OCI-LY3 (cell line): ENCODE measurements at regions not wholly inside any gene's neighbourhood (a gene's known extent, or its start where the extent isn't known, plus 50 kb on each side); places are given as distances from the start of the nearest gene placed in this dataset.

Experiments used
- H2AFZ ChIP-seq: fragments of 200-600, 300-600 bp; shearing (Covaris generic); 2 replicates; pipeline ENCODE4 v1.6.0; 2014; ENCODE audit warnings: antibody characterized with exemption, low read depth, low read length
- H3K27ac ChIP-seq: fragments of 200-600, 300-600 bp; sonication (generic); 2 replicates; pipeline ENCODE4 v1.5.1; 2014; ENCODE audit warnings: mild to moderate bottlenecking, low read length, moderate library complexity, mixed read lengths
- H3K27me3 ChIP-seq: fragments of 200-600, 300-600 bp; sonication (generic); 2 replicates; pipeline ENCODE4 v1.6.1; 2014; ENCODE audit warnings: low read depth, low read length, mixed read lengths
- H3K36me3 ChIP-seq: fragments of 200-600, 300-600 bp; sonication (generic); replicated peaks from 2 replicates; pipeline ENCODE3; 2014; ENCODE audit warnings: low read depth, low read length, mixed read lengths
- H3K4me1 ChIP-seq: fragments of 300-600, 200-600 bp; sonication (generic); 2 replicates; pipeline ENCODE4 v1.6.1; 2014; ENCODE audit warnings: low read length, mixed read lengths
- H3K4me2 ChIP-seq: fragments of 200-600, 300-600 bp; sonication (generic); 2 replicates; pipeline ENCODE4 v1.6.1; 2014; ENCODE audit warnings: low read length, mixed read lengths
- H3K4me3 ChIP-seq: fragments of 300-600, 200-600 bp; sonication (generic); 2 replicates; pipeline ENCODE4 v1.5.1; 2014; ENCODE audit warnings: antibody characterized with exemption, mild to moderate bottlenecking, low read length, moderate library complexity
- H3K79me2 ChIP-seq: fragments of 300-600, 200-600 bp; shearing (Covaris generic); 2 replicates; pipeline ENCODE4 v1.6.1; 2014; ENCODE audit warnings: mild to moderate bottlenecking, low read length, mixed read lengths
- H3K9ac ChIP-seq: fragments of 300-600, 200-600 bp; shearing (Covaris generic); 2 replicates; pipeline ENCODE4 v1.6.0; 2014; ENCODE audit warnings: mild to moderate bottlenecking, low read length, moderate library complexity
- H3K9me3 ChIP-seq: fragments of 200-600, 300-600 bp; shearing (Covaris generic); 2 replicates; pipeline ENCODE4 v1.6.1; 2014; ENCODE audit warnings: low read length, mixed read lengths; ENCODE audit not compliant: insufficient read depth
- H4K20me1 ChIP-seq: fragments of 200-600, 300-600 bp; sonication (generic); 2 replicates; pipeline ENCODE4 v1.6.1; 2016; ENCODE audit warnings: low read length, mixed read lengths; ENCODE audit not compliant: insufficient read depth
- EZH2phosphoT487 ChIP-seq: fragments of 200-600 bp; shearing (Covaris generic); IDR thresholded peaks from 2 replicates; pipeline ENCODE4 v1.6.1; 2018; ENCODE audit warnings: antibody characterized with exemption, mixed run types, low read depth
- TF ChIP-seq, protein P1 (sequence below): fragments of 200-600, 300-600 bp; sonication (generic); IDR thresholded peaks from 2 replicates; pipeline ENCODE4 v1.5.1; 2014; ENCODE audit warnings: antibody characterized with exemption, low read length, low read depth

- no peaks in the 10 kb centered on the region for H3K27me3 ChIP-seq
- no peaks in the 10 kb centered on the region for H3K9me3 ChIP-seq
Observed at GRCh38 chr17:70929226-70929625, 759.9 kb downstream of the KCNJ2 start.

DNA sequence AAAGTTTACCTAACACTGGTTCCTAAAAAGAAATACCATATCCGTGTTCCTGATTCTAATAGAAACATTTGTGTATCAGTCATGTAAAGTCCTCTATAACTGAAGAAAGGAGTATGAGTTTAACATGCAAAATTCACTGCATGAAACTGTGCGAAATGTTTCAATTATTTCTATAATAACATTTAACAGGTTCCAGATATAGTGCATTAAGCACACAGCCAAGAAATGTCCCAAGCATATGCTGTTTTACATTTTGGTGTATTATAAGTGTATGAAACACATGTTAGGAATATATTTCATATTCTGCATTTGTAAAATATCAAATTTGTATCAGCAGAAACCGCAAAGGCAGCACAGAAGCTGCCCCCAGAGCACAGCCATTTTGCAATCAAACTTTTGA, 764.9 kb downstream of the KCNJ2 start:
- Histone ChIP-seq H3K27ac (no peak overlapping the region), H4K20me1 (no peaks in the 10 kb centered on the region), H2AFZ (no peak overlapping the region), H3K4me1 (no peaks in the 10 kb centered on the region), H3K4me3 (no peak overlapping the region), H3K4me2 (no peak overlapping the region), H3K79me2 (no peaks in the 10 kb centered on the region), H3K36me3 (no peaks in the 10 kb centered on the region), H3K9me3 (no peaks in the 10 kb centered on the region), H3K27me3 (no peaks in the 10 kb centered on the region), H3K9ac (no peak overlapping the region)
- TF ChIP-seq, protein P1, sequence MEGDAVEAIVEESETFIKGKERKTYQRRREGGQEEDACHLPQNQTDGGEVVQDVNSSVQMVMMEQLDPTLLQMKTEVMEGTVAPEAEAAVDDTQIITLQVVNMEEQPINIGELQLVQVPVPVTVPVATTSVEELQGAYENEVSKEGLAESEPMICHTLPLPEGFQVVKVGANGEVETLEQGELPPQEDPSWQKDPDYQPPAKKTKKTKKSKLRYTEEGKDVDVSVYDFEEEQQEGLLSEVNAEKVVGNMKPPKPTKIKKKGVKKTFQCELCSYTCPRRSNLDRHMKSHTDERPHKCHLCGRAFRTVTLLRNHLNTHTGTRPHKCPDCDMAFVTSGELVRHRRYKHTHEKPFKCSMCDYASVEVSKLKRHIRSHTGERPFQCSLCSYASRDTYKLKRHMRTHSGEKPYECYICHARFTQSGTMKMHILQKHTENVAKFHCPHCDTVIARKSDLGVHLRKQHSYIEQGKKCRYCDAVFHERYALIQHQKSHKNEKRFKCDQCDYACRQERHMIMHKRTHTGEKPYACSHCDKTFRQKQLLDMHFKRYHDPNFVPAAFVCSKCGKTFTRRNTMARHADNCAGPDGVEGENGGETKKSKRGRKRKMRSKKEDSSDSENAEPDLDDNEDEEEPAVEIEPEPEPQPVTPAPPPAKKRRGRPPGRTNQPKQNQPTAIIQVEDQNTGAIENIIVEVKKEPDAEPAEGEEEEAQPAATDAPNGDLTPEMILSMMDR = no peak
- TF ChIP-seq EZH2phosphoT487 = no peak

More at GRCh38 chr17:70929226-70929625, 759.9 kb downstream of the KCNJ2 start:
- no peak overlapping the region for H3K4me2 ChIP-seq
- TF ChIP-seq, protein P1 = no peak
- no peak for TF ChIP-seq EZH2phosphoT487
- H3K4me3 ChIP-seq = no peak overlapping the region
- no peaks in the 10 kb centered on the region for H3K36me3 ChIP-seq
- H3K4me1 ChIP-seq = no peaks in the 10 kb centered on the region
- no peaks in the 10 kb centered on the region for H3K79me2 ChIP-seq
- H3K27ac ChIP-seq = no peak overlapping the region
- H2AFZ ChIP-seq = no peak overlapping the region
- no peak overlapping the region for H3K9ac ChIP-seq
- no peaks in the 10 kb centered on the region for H4K20me1 ChIP-seq

DNA sequence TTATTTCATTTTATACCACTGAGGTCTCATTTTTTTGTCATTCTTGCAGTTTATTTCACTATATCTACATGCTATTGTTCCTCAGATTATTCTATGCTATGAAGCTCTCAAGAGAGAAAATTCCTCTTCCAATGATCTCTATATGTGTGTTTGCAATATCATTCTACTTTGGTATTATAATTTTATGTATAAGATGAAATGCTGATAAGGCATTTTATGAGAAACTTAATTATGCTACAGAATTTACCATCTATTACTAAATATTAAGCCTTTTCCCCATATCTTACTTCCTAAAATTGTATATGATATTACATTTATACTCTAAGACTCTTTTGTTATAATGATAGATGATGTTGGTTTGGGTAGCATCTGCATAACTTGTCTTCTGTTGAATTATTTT, 765.5 kb downstream of the KCNJ2 start:
- Histone ChIP-seq H3K27me3 (no peaks in the 10 kb centered on the region), H3K9ac (no peak overlapping the region), H3K4me3 (no peak overlapping the region), H2AFZ (no peak overlapping the region), H3K27ac (no peak overlapping the region), H3K4me2 (no peak overlapping the region), H4K20me1 (no peaks in the 10 kb centered on the region), H3K9me3 (no peaks in the 10 kb centered on the region), H3K4me1 (no peaks in the 10 kb centered on the region), H3K36me3 (no peaks in the 10 kb centered on the region), H3K79me2 (no peaks in the 10 kb centered on the region)
- TF ChIP-seq, protein P1 = no peak
- TF ChIP-seq EZH2phosphoT487 = no peak

DNA sequence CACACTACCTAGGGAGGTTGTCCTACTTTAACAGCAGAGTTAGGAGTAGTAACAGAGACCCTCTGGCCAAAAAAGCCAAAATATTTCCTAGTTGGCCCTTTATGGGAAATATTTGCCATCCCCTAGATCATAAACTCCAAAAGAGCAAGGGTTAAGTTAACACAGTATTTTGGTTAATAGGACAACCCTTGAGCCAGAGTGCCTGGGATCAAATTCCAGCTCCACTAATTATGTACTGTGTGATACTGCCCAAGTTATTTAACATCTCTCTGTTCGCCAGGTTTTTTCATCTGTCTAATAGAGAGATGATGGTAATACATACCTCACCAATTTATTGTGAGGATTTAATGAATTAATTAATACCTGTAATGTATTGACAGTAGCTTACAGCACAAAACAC, 767.4 kb downstream of the KCNJ2 start:
- H3K4me1 ChIP-seq = no peaks in the 10 kb centered on the region
- TF ChIP-seq, protein P1 = no peak
- TF ChIP-seq EZH2phosphoT487 = no peak
- no peak overlapping the region for H3K4me3 ChIP-seq
- no peak overlapping the region for H2AFZ ChIP-seq
- no peak overlapping the region for H3K9ac ChIP-seq
- no peaks in the 10 kb centered on the region for H3K9me3 ChIP-seq
- H3K79me2 ChIP-seq = no peaks in the 10 kb centered on the region
- no peaks in the 10 kb centered on the region for H3K27me3 ChIP-seq
- H3K4me2 ChIP-seq = no peak overlapping the region
- no peaks in the 10 kb centered on the region for H3K36me3 ChIP-seq
- no peak overlapping the region for H3K27ac ChIP-seq
- H4K20me1 ChIP-seq = no peaks in the 10 kb centered on the region
